ENCODE measurements at regions not wholly inside any gene's neighbourhood (a gene's known extent, or its start where the extent isn't known, plus 50 kb on each side); places are given as distances from the start of the nearest gene placed in this dataset.

DNA sequence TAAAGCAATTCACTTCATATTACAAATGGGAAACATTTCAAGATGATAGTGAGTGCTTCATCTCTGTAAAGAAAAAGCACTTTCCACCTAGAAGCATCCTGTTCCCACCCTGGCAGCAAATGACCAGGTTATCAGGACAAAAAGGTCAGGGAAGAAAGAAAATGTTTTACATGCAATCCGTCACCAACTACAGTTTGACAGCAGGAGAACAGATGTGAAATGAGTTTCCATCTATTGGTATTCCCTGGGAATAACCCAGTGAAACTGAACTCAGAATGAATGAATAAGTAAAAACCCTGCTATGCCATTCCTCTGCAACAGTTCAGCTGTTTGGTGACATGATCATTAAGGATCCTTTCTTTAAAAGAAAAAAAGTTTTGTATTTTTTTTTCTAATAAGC is 67.6 kb downstream of the HTR1A start:
- no peak overlapping the region for H2AFZ ChIP-seq (ENCODE audit: low read length, unreplicated experiment)
- no peaks in the 10 kb centered on the region for H3K79me2 ChIP-seq (ENCODE audit: control insufficient read depth, insufficient read depth, low read length, unreplicated experiment)
- H3K4me1 ChIP-seq (ENCODE audit: control insufficient read depth, insufficient read depth, low read length, unreplicated experiment): no peaks in the 10 kb centered on the region
- H3K36me3 ChIP-seq (ENCODE audit: insufficient read depth, low read length): no peaks in the 10 kb centered on the region
- no peak overlapping the region for H3K4me3 ChIP-seq (ENCODE audit: low read depth, low read length)
- H3K27me3 ChIP-seq (ENCODE audit: insufficient read depth, low read length): no peaks in the 10 kb centered on the region
- no peak overlapping the region for H3K27ac ChIP-seq (ENCODE audit: low read depth, low read length)

DNA sequence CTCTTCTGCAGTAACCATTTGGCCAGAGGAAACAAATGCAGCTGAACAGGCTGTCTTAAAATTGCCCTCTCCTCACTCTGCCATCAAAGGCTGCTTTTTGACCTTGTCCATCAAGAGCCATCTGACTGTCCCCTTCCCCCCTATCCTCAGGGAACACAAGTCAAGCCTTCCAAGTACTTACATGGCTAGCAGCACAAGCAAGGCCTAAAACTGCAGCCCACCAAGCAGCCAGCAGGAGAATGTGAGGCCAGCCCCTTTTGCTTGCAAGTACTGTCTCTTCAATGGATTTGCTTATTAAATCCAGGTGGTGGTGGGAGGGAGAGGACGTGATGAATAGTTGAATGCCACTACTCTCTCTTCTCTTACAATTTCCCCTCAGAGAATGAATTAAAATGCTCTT is 83.5 kb downstream of the HTR1A start:
- no peaks in the 10 kb centered on the region for H3K79me2 ChIP-seq (ENCODE audit: control insufficient read depth, insufficient read depth, low read length, unreplicated experiment)
- no peak overlapping the region for H2AFZ ChIP-seq (ENCODE audit: low read length, unreplicated experiment)
- no peak overlapping the region for H3K27ac ChIP-seq (ENCODE audit: low read depth, low read length)
- no peaks in the 10 kb centered on the region for H3K4me1 ChIP-seq (ENCODE audit: control insufficient read depth, insufficient read depth, low read length, unreplicated experiment)
- H3K36me3 ChIP-seq (ENCODE audit: insufficient read depth, low read length): no peaks in the 10 kb centered on the region
- no peaks in the 10 kb centered on the region for H3K27me3 ChIP-seq (ENCODE audit: insufficient read depth, low read length)
- H3K4me3 ChIP-seq (ENCODE audit: low read depth, low read length): no peak overlapping the region

DNA sequence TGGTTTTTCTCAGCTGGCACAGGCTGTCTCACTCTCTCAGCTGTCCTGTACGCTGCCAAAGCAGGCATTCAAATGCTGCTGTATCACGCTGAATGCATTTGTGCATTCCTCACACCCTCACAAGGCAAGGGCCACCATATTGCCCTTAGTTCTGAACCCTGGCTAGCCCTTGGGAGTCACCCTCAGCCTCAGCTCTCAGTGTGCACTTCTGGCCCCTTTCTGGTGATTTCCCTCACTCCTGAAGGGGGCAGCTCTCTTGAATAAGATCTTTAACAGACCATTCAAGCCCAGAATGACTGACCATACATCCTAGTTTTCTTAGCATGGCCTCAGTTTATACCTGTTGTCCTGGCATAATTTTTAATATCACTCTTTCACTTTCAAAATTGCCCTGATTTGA is 84.3 kb downstream of the HTR1A start:
- H3K4me1 ChIP-seq (ENCODE audit: control insufficient read depth, insufficient read depth, low read length, unreplicated experiment): no peaks in the 10 kb centered on the region
- H3K27me3 ChIP-seq (ENCODE audit: insufficient read depth, low read length): no peaks in the 10 kb centered on the region
- H3K79me2 ChIP-seq (ENCODE audit: control insufficient read depth, insufficient read depth, low read length, unreplicated experiment): no peaks in the 10 kb centered on the region
- no peak overlapping the region for H3K4me3 ChIP-seq (ENCODE audit: low read depth, low read length)
- H3K27ac ChIP-seq (ENCODE audit: low read depth, low read length): no peak overlapping the region
- H3K36me3 ChIP-seq (ENCODE audit: insufficient read depth, low read length): no peaks in the 10 kb centered on the region
- H2AFZ ChIP-seq (ENCODE audit: low read length, unreplicated experiment): no peak overlapping the region

- H3K27me3 ChIP-seq (ENCODE audit: insufficient read depth, low read length): no peaks in the 10 kb centered on the region
- H3K4me3 ChIP-seq (ENCODE audit: low read depth, low read length): no peak overlapping the region
- H3K36me3 ChIP-seq (ENCODE audit: insufficient read depth, low read length): no peaks in the 10 kb centered on the region
- no peak overlapping the region for H3K27ac ChIP-seq (ENCODE audit: low read depth, low read length)
- no peaks in the 10 kb centered on the region for H3K4me1 ChIP-seq (ENCODE audit: control insufficient read depth, insufficient read depth, low read length, unreplicated experiment)
- no peak overlapping the region for H2AFZ ChIP-seq (ENCODE audit: low read length, unreplicated experiment)
- no peaks in the 10 kb centered on the region for H3K79me2 ChIP-seq (ENCODE audit: control insufficient read depth, insufficient read depth, low read length, unreplicated experiment)
Measured at GRCh38 chr5:63860379-63860778, 101.9 kb downstream of the HTR1A start.

- no peak overlapping the region for H3K27ac ChIP-seq (ENCODE audit: low read depth, low read length)
- no peaks in the 10 kb centered on the region for H3K4me1 ChIP-seq (ENCODE audit: control insufficient read depth, insufficient read depth, low read length, unreplicated experiment)
- no peaks in the 10 kb centered on the region for H3K36me3 ChIP-seq (ENCODE audit: insufficient read depth, low read length)
- H2AFZ ChIP-seq (ENCODE audit: low read length, unreplicated experiment): no peak overlapping the region
- no peaks in the 10 kb centered on the region for H3K27me3 ChIP-seq (ENCODE audit: insufficient read depth, low read length)
- no peaks in the 10 kb centered on the region for H3K79me2 ChIP-seq (ENCODE audit: control insufficient read depth, insufficient read depth, low read length, unreplicated experiment)
- H3K4me3 ChIP-seq (ENCODE audit: low read depth, low read length): no peak overlapping the region
Measured at GRCh38 chr5:63854076-63854475, 108.2 kb downstream of the HTR1A start.

DNA sequence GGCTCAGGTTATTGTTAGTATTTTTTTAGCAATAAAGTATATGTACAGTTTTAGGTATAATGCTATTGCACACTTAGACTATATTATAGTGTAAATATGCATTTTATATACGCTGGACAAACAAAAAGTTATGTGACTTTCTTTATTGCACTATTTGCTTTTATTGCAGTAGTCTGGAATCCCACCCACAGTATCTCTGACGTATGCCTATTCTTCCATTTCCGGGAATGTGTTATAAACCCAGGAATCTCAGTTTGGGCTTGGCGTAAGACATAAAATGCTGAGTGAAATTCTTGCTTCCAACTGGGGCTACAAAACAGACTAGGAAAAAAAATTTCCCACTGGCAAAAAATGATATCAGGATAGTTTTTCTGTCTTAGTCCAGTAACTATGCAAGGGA is 119.1 kb downstream of the HTR1A start:
- no peak overlapping the region for H3K4me3 ChIP-seq (ENCODE audit: low read depth, low read length)
- no peak overlapping the region for H3K27ac ChIP-seq (ENCODE audit: low read depth, low read length)
- no peaks in the 10 kb centered on the region for H3K79me2 ChIP-seq (ENCODE audit: control insufficient read depth, insufficient read depth, low read length, unreplicated experiment)
- H3K36me3 ChIP-seq (ENCODE audit: insufficient read depth, low read length): no peaks in the 10 kb centered on the region
- no peaks in the 10 kb centered on the region for H3K27me3 ChIP-seq (ENCODE audit: insufficient read depth, low read length)
- no peaks in the 10 kb centered on the region for H3K4me1 ChIP-seq (ENCODE audit: control insufficient read depth, insufficient read depth, low read length, unreplicated experiment)
- no peak overlapping the region for H2AFZ ChIP-seq (ENCODE audit: low read length, unreplicated experiment)

- Histone ChIP-seq H3K27ac (ENCODE audit: low read depth, low read length) (no peak overlapping the region), H3K27me3 (ENCODE audit: insufficient read depth, low read length) (no peaks in the 10 kb centered on the region), H3K79me2 (ENCODE audit: control insufficient read depth, insufficient read depth, low read length, unreplicated experiment) (no peaks in the 10 kb centered on the region), H2AFZ (ENCODE audit: low read length, unreplicated experiment) (no peak overlapping the region), H3K4me1 (ENCODE audit: control insufficient read depth, insufficient read depth, low read length, unreplicated experiment) (no peaks in the 10 kb centered on the region), H3K4me3 (ENCODE audit: low read depth, low read length) (no peak overlapping the region), H3K36me3 (ENCODE audit: insufficient read depth, low read length) (no peaks in the 10 kb centered on the region)
Measured at GRCh38 chr5:63837437-63837836, 124.8 kb downstream of the HTR1A start.

- no peak overlapping the region for H3K27ac ChIP-seq (ENCODE audit: low read depth, low read length)
- H3K79me2 ChIP-seq (ENCODE audit: control insufficient read depth, insufficient read depth, low read length, unreplicated experiment): no peaks in the 10 kb centered on the region
- no peaks in the 10 kb centered on the region for H3K4me1 ChIP-seq (ENCODE audit: control insufficient read depth, insufficient read depth, low read length, unreplicated experiment)
- no peaks in the 10 kb centered on the region for H3K27me3 ChIP-seq (ENCODE audit: insufficient read depth, low read length)
- H2AFZ ChIP-seq (ENCODE audit: low read length, unreplicated experiment): no peak overlapping the region
- H3K4me3 ChIP-seq (ENCODE audit: low read depth, low read length): no peak overlapping the region
- H3K36me3 ChIP-seq (ENCODE audit: insufficient read depth, low read length): no peaks in the 10 kb centered on the region
Measured at GRCh38 chr5:63831381-63831780, 130.9 kb downstream of the HTR1A start.

DNA sequence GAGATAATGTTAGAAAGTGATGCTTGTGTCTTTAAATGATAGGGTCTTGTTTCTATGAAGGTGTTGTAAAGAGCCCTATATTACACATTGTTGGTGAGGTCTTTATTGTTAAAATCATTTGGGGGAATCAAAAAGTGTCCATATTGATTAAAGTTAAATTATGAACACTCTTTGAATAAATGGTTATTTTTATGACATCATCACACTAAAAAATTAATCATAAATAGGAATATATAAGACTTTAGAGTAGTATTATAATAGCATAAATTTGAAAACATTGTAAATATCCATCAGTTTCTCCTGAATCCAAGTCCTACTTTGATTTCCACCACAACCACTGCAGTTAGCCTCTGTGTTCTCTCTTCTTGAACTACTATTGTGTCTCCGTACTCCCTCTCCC is 136.3 kb downstream of the HTR1A start:
- Histone ChIP-seq H3K36me3 (ENCODE audit: insufficient read depth, low read length) (no peaks in the 10 kb centered on the region), H2AFZ (ENCODE audit: low read length, unreplicated experiment) (no peak overlapping the region), H3K27ac (ENCODE audit: low read depth, low read length) (no peak overlapping the region), H3K4me1 (ENCODE audit: control insufficient read depth, insufficient read depth, low read length, unreplicated experiment) (no peaks in the 10 kb centered on the region), H3K79me2 (ENCODE audit: control insufficient read depth, insufficient read depth, low read length, unreplicated experiment) (no peaks in the 10 kb centered on the region), H3K4me3 (ENCODE audit: low read depth, low read length) (no peak overlapping the region), H3K27me3 (ENCODE audit: insufficient read depth, low read length) (no peaks in the 10 kb centered on the region)

GRCh38 chr5:63823583-63823982 is 138.7 kb downstream of the HTR1A start:
- Histone ChIP-seq H3K27me3 (ENCODE audit: insufficient read depth, low read length) (no peaks in the 10 kb centered on the region), H3K79me2 (ENCODE audit: control insufficient read depth, insufficient read depth, low read length, unreplicated experiment) (no peaks in the 10 kb centered on the region), H3K27ac (ENCODE audit: low read depth, low read length) (no peak overlapping the region), H3K36me3 (ENCODE audit: insufficient read depth, low read length) (no peaks in the 10 kb centered on the region), H3K4me3 (ENCODE audit: low read depth, low read length) (no peak overlapping the region), H2AFZ (ENCODE audit: low read length, unreplicated experiment) (no peak overlapping the region), H3K4me1 (ENCODE audit: control insufficient read depth, insufficient read depth, low read length, unreplicated experiment) (no peaks in the 10 kb centered on the region)

DNA sequence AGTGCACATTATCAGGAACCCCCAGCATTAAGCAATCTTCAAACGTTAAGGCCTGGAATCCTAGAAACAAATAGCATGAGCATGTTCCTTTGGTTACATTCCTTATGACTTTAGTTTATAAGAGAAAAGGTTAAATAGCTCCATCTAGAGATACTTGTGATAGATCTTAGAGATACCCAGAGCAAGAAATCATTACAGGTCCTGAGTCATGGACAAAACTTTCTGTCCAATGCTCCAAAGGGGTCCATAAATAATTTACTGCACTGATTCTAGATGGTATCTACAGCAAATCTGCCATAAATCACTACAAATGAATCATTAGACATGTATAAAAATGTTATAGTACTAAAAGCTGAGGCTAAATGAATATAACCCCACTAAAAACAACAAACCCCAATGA is 139.6 kb downstream of the HTR1A start:
- Histone ChIP-seq H3K4me3 (ENCODE audit: low read depth, low read length) (no peak overlapping the region), H2AFZ (ENCODE audit: low read length, unreplicated experiment) (no peak overlapping the region)

GRCh38 chr5:63820577-63820976 is 141.7 kb downstream of the HTR1A start:
- no peak overlapping the region for H3K4me3 ChIP-seq (ENCODE audit: low read depth, low read length)
- no peak overlapping the region for H3K27ac ChIP-seq (ENCODE audit: low read depth, low read length)
- no peaks in the 10 kb centered on the region for H3K36me3 ChIP-seq (ENCODE audit: insufficient read depth, low read length)
- H3K79me2 ChIP-seq (ENCODE audit: control insufficient read depth, insufficient read depth, low read length, unreplicated experiment): no peaks in the 10 kb centered on the region
- no peak overlapping the region for H2AFZ ChIP-seq (ENCODE audit: low read length, unreplicated experiment)
- H3K27me3 ChIP-seq (ENCODE audit: insufficient read depth, low read length): no peaks in the 10 kb centered on the region
- no peaks in the 10 kb centered on the region for H3K4me1 ChIP-seq (ENCODE audit: control insufficient read depth, insufficient read depth, low read length, unreplicated experiment)

More for the DNA sequence above, 139.6 kb downstream of the HTR1A start:
- no peaks in the 10 kb centered on the region for H3K36me3 ChIP-seq (ENCODE audit: insufficient read depth, low read length)
- H3K79me2 ChIP-seq (ENCODE audit: control insufficient read depth, insufficient read depth, low read length, unreplicated experiment): no peaks in the 10 kb centered on the region
- no peaks in the 10 kb centered on the region for H3K4me1 ChIP-seq (ENCODE audit: control insufficient read depth, insufficient read depth, low read length, unreplicated experiment)
- no peak overlapping the region for H3K27ac ChIP-seq (ENCODE audit: low read depth, low read length)
- no peaks in the 10 kb centered on the region for H3K27me3 ChIP-seq (ENCODE audit: insufficient read depth, low read length)
